DMS53 treated with DMSO at 0.1 percent for 48 hours (cell line): ENCODE measurements at regions not wholly inside any gene's neighbourhood (a gene's known extent, or its start where the extent isn't known, plus 50 kb on each side); places are given as distances from the start of the nearest gene placed in this dataset.

Experiments
- DNase-seq: peaks from one replicate; lab custom pipeline; 2025; ENCODE audit not compliant: unreplicated experiment; lab: John Stamatoyannopoulos, UW

GRCh38 chr6:138550346-138550767 is 51.1 kb upstream of the NHSL1 start:
- DNase-seq: no peak

GRCh38 chr6:138554146-138554545 is 54.9 kb upstream of the NHSL1 start:
- no peak for DNase-seq

GRCh38 chr6:138555421-138555988 is 56.2 kb upstream of the NHSL1 start:
- DNase-seq: no peak

- no peak for DNase-seq
These were observed 57.9 kb upstream of the NHSL1 start for GRCh38 chr6:138557147-138557546.

- DNase-seq: no peak
These were observed 59.8 kb upstream of the NHSL1 start for GRCh38 chr6:138559143-138559542.

GRCh38 chr6:138560130-138560860 is 61.0 kb upstream of the NHSL1 start:
- DNase-seq: no peak

GRCh38 chr6:138562691-138563090 is 63.4 kb upstream of the NHSL1 start:
- DNase-seq: no peak

- no peak for DNase-seq
These were observed 63.9 kb upstream of the NHSL1 start for GRCh38 chr6:138563231-138563630.

GRCh38 chr6:138563650-138564049 is 64.4 kb upstream of the NHSL1 start:
- no peak for DNase-seq

- DNase-seq: no peak
These were observed 65.0 kb upstream of the NHSL1 start for GRCh38 chr6:138564170-138564721.

- DNase-seq: no peak
These were observed 67.8 kb upstream of the NHSL1 start for GRCh38 chr6:138567052-138567451.

- no peak for DNase-seq
These were observed 69.7 kb upstream of the NHSL1 start for GRCh38 chr6:138568997-138569396.

- no peak for DNase-seq
These were observed 70.3 kb upstream of the NHSL1 start for GRCh38 chr6:138569554-138569953.

- no peak for DNase-seq
These were observed 70.9 kb upstream of the NHSL1 start for GRCh38 chr6:138569970-138570724.

- DNase-seq: no peak
These were observed 71.4 kb upstream of the NHSL1 start for GRCh38 chr6:138570725-138571029.

- DNase-seq: no peak
These were observed 71.9 kb upstream of the NHSL1 start for GRCh38 chr6:138571181-138571580.

GRCh38 chr6:138571585-138572166 is 72.4 kb upstream of the NHSL1 start:
- DNase-seq: no peak

- DNase-seq: peak; percentile 57
These were observed 73.0 kb upstream of the NHSL1 start for GRCh38 chr6:138572167-138572875.

- DNase-seq: no peak
These were observed 73.6 kb upstream of the NHSL1 start for GRCh38 chr6:138572885-138573284.

- no peak for DNase-seq
These were observed 76.0 kb upstream of the NHSL1 start for GRCh38 chr6:138575257-138575656.

- no peak for DNase-seq
These were observed 77.0 kb upstream of the NHSL1 start for GRCh38 chr6:138576313-138576712.
